ENCODE measurements at regions not wholly inside any gene's neighbourhood (a gene's known extent, or its start where the extent isn't known, plus 50 kb on each side); places are given as distances from the start of the nearest gene placed in this dataset.
"Not testable (repeated sequence)": the region's sequence is repeated elsewhere in the genome, so short reads cannot be mapped to it uniquely, and the experiment has no call there.

- peak; percentile 19 for DNase-seq
Observed at GRCh38 chr10:125554016-125554703, 128.8 kb downstream of the TEX36 start.

GRCh38 chr10:125553091-125553490 is 129.9 kb downstream of the TEX36 start:
- DNase-seq, result peak; percentile 5

DNA sequence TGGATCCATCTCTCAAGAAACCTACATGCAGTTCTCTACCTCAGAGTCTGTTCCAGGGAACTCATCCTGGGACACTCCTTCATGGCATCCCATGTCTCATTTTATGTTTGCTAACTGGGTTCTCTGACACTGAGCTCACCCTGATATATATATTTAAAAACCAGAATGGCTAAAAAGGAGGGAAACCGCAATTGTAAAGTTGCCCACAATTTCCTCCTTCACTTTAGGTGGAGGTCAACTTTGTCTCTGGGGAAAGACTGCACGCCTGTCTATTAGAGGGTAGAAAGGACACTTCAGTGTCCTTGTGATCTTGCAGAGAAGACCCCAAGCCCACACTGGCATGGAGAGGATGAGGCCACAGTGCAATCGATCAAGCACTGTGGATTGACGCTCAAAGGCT is 131.7 kb downstream of the TEX36 start:
- no peak for DNase-seq

GRCh38 chr10:125550362-125550761 is 132.6 kb downstream of the TEX36 start:
- DNase-seq, result no peak

DNA sequence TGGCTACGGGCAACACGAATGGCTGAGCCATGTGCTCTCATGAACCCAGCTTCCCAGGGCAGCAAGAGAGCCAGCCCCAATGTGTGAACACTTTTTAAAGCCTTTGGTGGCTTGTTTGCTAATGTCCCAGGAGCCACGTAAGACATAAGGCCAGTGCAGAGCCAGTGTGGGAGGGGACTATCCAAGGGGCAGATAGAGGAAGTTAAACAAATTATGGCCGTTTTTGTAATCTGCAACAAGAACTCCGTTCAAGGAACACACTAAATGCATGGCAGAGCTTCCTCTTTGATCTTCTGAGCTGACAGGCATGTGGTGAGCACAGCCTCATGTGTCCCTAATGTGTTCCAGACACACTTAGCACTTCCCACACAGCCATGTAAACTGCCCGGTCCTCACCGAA is 133.3 kb downstream of the TEX36 start:
- no peak for DNase-seq

- DNase-seq, result no peak
Observed at GRCh38 chr10:125548878-125549277, 134.1 kb downstream of the TEX36 start.

GRCh38 chr10:125548356-125548755 is 134.6 kb downstream of the TEX36 start:
- no peak for DNase-seq

DNA sequence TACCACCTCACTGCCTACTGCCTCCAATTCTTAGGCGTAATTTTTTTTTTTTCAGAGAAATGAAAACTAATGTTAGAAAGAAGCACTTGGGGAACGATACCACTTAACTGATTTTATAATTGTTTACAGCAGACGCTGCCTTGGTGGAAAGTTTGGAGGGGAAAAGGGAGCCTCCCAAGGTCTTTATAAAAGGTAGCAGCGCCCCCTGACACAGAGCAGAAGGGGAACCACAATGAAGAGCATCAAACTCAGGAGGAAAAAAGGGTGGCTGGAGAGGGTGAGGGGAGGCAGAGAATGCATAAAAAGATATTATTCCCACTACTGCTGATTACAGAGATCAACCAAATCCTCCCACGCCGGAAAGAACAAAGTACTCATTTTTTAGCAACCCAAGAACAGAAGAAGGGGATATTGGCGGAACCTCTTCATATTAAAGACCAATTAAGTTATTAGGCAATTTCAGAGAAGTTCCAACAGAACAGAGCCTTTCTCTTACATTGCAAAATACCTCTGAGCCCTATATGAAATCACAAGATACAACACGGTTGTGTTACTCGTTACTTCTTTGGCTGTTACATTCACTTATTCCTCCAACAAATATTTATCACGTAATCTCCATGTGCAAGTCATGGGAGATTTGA is 135.8 kb downstream of the TEX36 start:
- no peak for DNase-seq

DNA sequence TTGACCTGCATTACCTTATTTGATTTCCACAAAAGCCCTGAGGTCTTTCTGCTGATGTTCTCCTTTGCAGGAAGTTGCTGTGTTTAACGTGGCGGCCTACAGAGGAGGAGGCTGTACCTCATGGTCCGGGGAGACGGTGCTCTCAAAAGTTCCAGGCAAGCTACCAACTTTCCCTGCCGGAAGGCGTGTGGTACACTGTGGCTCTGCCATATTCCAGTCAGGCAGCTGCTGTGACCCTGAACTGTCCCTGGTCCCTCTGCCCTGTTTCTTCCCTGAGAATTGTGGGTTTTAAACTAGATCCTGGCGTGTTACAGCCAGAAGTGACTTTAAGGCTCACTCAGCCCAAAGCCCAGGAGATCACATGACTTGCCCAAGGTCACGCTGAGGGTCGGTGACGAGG is 139.2 kb downstream of the TEX36 start:
- no peak for DNase-seq

DNA sequence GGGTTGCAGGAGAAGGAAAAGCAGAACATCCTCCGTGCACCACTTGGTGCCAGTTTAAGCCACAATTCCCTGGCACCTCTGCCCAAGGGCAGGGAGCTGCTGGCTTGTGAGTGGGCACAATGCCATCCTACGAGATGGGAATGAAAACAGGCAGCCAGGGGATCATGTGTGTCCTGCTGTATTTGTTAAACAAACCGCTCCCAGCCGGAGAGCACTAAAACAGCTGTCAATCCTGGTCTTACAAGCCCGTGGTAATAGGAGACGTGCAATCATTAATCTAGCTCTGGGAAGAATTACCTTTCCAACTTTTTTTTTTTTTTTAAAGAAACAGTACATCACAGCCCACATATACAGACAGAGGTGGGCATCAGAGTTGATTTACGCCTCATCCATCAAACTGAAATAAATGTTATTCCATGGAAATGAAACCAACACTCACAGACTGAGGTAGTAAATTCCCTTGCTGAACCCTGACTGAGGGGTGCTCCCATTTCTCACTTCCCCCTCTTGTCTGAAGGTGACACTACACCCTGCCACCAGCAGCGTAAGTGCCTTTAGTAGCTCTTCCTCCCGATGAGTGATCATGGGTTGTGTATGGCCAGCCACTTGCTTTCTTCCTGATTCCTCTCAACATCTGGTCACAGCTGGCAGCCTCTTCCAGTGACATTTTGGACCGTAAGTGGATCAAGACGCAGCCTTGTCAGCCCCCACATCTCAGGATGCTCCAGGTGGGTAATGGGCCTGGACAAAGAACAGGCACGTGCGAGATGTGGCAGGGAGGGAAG is 143.8 kb downstream of the TEX36 start:
- no peak for DNase-seq

GRCh38 chr10:125536236-125536635 is 146.7 kb downstream of the TEX36 start:
- no peak for DNase-seq

DNA sequence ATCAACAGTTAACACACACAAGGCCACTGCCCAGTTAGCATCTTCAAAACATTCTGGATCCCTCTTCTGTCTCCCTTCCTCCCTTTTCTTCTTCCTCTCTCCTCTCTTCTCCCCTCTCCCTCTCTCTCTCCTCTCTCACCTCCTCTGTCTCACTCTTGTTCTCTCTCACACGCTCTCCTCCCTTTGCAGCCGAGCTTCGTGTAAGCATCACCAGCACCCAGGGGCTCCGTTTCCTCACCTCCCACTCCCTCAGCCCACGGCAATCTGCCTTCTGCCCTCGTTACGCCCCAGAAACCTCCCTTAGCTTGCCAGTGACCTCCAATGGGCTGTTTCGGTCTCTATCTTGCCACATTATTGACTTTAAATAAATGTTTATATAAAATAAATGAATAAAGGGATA is 147.4 kb downstream of the TEX36 start:
- no peak for DNase-seq

- DNase-seq, result no peak
Observed at GRCh38 chr10:125534515-125534914, 148.4 kb downstream of the TEX36 start.

DNA sequence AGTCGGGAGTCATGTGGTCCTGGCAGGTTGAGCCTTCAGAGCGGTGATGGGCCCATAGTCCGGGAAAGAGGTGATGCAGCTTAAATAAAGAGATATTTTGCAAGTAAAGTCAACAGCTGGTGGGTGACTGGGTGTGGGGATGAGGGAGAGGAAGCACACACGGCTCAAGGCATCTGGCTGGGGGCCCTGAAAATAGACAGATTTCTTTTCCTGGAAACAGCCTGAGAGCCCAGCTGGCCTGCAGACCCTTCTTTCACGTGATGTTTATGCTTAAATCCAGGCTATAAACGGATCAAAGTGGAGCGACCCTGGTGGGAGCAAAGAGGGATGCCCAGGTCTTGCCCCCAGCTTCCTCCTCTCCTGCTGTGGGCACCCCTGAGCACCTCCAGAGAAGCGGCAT is 149.1 kb downstream of the TEX36 start:
- no peak for DNase-seq

GRCh38 chr10:125531465-125531864 is 151.5 kb downstream of the TEX36 start:
- peak; percentile 36 for DNase-seq

DNA sequence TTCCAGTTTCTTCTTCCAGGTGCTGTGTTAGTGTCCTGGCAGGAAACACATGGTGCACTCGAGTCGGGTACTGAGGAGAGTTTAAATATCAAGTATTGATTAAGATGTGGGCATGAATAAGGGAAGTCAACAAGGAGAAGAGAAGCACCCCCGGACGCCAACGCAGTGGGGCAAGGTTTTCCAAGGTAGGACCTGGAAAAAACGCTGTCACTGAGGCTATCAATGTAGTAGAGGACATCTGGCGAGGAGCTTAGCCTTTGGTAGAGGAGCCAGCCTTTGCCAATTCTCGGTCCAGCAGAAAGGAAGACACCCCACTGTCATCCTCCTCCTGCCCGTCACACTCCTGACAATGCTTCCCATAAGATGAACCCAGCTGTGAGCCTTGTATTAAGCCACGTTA is 159.6 kb downstream of the TEX36 start:
- DNase-seq, result no peak

- DNase-seq, result peak; percentile 79
Observed at GRCh38 chr10:125521721-125522680, 161.0 kb downstream of the TEX36 start.

DNA sequence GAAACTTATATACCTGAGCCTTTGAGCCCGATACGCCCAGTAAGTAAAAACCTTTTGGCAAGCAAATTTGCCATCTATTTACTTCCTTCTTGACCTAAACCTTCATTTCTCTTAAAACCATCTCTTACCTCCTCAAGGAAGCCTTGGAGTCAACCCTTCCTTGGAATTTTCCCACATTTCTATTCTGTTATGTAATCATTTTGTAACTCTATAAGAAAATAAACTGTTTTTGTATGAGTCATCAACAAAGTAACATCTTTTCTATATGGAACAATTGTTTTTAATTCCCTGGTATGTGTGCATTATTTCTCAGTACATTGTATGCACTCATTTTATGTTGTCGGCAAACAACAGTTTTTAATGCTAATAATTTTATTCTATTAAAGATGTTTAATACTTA is 162.0 kb downstream of the TEX36 start:
- no peak for DNase-seq

GRCh38 chr10:125518397-125518796 is 164.6 kb downstream of the TEX36 start:
- not testable (repeated sequence) for DNase-seq

- no peak for DNase-seq
Observed at GRCh38 chr10:125515571-125515970, 167.4 kb downstream of the TEX36 start.

- no peak for DNase-seq
Observed at GRCh38 chr10:125514206-125515162, 168.5 kb downstream of the TEX36 start.

All from islet precursor cell (in vitro differentiated cells).